Esophagus muscularis mucosa (tissue), 4 donors: ENCODE measurements at regions not wholly inside any gene's neighbourhood (a gene's known extent, or its start where the extent isn't known, plus 50 kb on each side); places are given as distances from the start of the nearest gene placed in this dataset.
"Not testable (repeated sequence)": the region's sequence is repeated elsewhere in the genome, so short reads cannot be mapped to it uniquely, and the experiment has no call there.

Source experiments
- DNase-seq: peaks from one replicate; pipeline ENCODE4 v3.0.0-alpha.2; 2017; ENCODE audit errors: extremely low spot score
- H3K27ac ChIP-seq, 4 donors: fragments of 200-600 bp; sonication (generic); replicated peaks in 1 of 4; 1 replicate in 3 of 4; 2 replicates in 1 of 4; pipeline ENCODE4 v1.5.1; 2016 to 2019; ENCODE audit warnings: mild to moderate bottlenecking in 1 of 4
- H3K27me3 ChIP-seq, 4 donors: fragments of 200-600 bp; sonication (generic); one replicate each; pipeline versions ENCODE4 v1.5.1 to v1.6.0; 2016 to 2019
- H3K36me3 ChIP-seq, 4 donors: fragments of 200-600 bp; sonication (generic); one replicate each; pipeline ENCODE4 v1.5.1; 2016 to 2019
- H3K4me1 ChIP-seq, 4 donors: fragments of 200-600 bp; sonication (generic); one replicate each; pipeline ENCODE4 v1.5.1; 2016 to 2019
- H3K4me3 ChIP-seq, 4 donors: fragments of 200-600 bp; sonication (generic); 1 replicate in 2 of 4; 2 replicates in 2 of 4; pipeline ENCODE4 v1.5.1; 2016 to 2019; ENCODE audit warnings: mild to moderate bottlenecking in 4 of 4, moderate library complexity in 1 of 4
- H3K9me3 ChIP-seq, 4 donors: fragments of 200-600 bp; sonication (generic); 1 replicate in 3 of 4; 2 replicates in 1 of 4; pipeline ENCODE4 v1.5.1; 2016 to 2019
- EP300 ChIP-seq: sonication (generic); formaldehyde crosslinking; IDR thresholded peaks from one replicate; pipeline ENCODE4 v1.6.1; 2017; ENCODE audit warnings: antibody characterized with exemption
- POLR2A ChIP-seq: fragments of 450-650 bp; IDR thresholded peaks from one replicate; pipeline ENCODE4 v1.6.1; 2017; ENCODE audit warnings: antibody characterized with exemption, moderate library complexity, mild to moderate bottlenecking, low read depth
- POLR2AphosphoS5 ChIP-seq, 2 donors: sonication (generic); formaldehyde crosslinking; IDR thresholded peaks; one replicate each; pipeline ENCODE4 v1.6.1; 2017; ENCODE audit warnings: antibody characterized with exemption in 2 of 2
- WGBS: methylation state at CpG from one replicate; pipeline ENCODE4 v1.1.5; 2018; 5-methylcytosine and 5-hydroxymethylcytosine counted together
- intact Hi-C: fragments of 100-400 bp; cut with DNase I; formaldehyde crosslinking; loops from one replicate; pipeline ENCODE4 v1.15.1; 2023
- TF ChIP-seq, protein P1 (sequence below), 3 experiments: fragments of 200-600 bp in 2 of 3; fragments of 450-650 bp in 1 of 3; sonication (generic) in 2 of 3; IDR thresholded peaks; one replicate each; pipeline ENCODE4 v1.5.1; 2017 to 2019; ENCODE audit warnings: antibody characterized with exemption in 3 of 3, mild to moderate bottlenecking in 2 of 3, moderate library complexity in 1 of 3

DNA sequence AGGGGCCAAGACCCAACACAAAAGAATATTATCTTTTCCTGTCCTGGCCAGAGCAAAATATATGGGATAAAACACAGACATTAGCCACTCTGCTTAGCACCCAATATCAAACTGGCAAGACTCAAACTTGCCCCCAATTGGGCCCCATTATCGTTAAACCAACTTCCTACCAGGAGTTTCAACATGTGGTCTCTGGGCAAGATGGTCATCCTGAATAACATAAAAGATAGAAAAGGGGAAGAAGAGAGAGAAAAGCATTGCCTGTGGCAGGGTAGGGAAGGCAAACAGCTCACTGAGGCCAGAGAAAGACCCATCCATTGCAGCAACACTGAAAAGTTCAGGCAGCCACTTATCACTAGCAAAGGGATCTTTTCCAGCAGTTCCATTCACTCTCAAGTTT lies 502.1 kb downstream of the KIF2B start:
- intact Hi-C loops, result no loop called here
- Histone ChIP-seq H3K27ac (no peak overlapping the region), H3K4me3 (no peak overlapping the region), H3K27me3 (no peaks in the 10 kb centered on the region), H3K4me1 (no peaks in the 10 kb centered on the region), H3K9me3 (peaks cover 0 to 6% (median 0%) of the 10 kb centered on the region in 4 donors), H3K36me3 (no peaks in the 10 kb centered on the region)
- WGBS, result 78% methylated on average over 1 of the region's 1 CpG
- no peak for DNase-seq
- TF ChIP-seq, protein P1, sequence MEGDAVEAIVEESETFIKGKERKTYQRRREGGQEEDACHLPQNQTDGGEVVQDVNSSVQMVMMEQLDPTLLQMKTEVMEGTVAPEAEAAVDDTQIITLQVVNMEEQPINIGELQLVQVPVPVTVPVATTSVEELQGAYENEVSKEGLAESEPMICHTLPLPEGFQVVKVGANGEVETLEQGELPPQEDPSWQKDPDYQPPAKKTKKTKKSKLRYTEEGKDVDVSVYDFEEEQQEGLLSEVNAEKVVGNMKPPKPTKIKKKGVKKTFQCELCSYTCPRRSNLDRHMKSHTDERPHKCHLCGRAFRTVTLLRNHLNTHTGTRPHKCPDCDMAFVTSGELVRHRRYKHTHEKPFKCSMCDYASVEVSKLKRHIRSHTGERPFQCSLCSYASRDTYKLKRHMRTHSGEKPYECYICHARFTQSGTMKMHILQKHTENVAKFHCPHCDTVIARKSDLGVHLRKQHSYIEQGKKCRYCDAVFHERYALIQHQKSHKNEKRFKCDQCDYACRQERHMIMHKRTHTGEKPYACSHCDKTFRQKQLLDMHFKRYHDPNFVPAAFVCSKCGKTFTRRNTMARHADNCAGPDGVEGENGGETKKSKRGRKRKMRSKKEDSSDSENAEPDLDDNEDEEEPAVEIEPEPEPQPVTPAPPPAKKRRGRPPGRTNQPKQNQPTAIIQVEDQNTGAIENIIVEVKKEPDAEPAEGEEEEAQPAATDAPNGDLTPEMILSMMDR (IDR thresholded peaks at IDR 0.05), result no peak
- TF ChIP-seq POLR2AphosphoS5 (IDR thresholded peaks at IDR 0.05) (no peak), POLR2A (no peak), EP300 (no peak)

DNA sequence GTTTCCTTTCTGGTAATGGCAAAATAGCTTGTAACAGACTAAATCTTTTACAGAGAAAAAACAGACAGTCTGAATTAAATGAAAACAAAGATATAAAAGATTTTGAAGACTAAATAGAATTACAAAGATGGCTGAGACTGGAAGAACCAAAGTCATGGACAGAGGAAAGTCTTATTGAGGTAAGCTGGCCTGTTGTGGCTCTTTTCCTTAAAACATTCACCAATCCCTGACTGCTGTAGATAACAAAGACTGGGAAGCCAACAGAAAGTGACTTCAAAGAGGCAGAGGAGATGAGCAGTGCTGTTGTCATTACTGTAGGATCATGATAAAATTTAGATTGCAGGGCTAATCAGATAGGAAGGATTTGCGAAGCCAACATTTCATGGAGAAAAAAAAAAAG lies 517.0 kb downstream of the KIF2B start:
- Histone ChIP-seq H3K4me3 (no peak overlapping the region), H3K36me3 (no peaks in the 10 kb centered on the region), H3K27ac (no peak overlapping the region), H3K27me3 (no peaks in the 10 kb centered on the region), H3K9me3 (no peaks in the 10 kb centered on the region), H3K4me1 (no peaks in the 10 kb centered on the region)
- TF ChIP-seq POLR2AphosphoS5 (IDR thresholded peaks at IDR 0.05), result no peak
- TF ChIP-seq, protein P1 (IDR thresholded peaks at IDR 0.05), result no peak
- TF ChIP-seq EP300, result no peak
- no peak for TF ChIP-seq POLR2A
- 85% methylated on average over 1 of the region's 1 CpG for WGBS
- intact Hi-C loops, result no loop called here
- DNase-seq, result no peak

DNA sequence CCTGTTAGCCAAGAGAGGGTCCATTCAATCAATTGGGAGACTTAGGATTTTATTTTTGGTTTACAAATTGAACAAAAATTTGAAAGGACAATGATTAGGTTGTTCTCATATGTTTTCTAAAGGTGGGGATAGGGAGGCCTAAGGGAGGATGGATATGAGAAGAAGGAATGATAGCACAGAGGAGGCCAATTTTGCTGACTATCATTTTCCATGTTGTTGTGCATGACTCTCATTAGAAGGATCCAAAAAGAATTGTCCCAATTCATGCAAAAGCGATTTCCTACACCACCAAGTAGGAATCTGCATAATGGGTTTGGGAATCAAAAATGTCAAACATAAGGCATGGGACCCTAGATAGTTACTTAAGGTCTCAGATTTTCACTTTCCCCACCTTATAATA lies 524.8 kb downstream of the KIF2B start:
- H3K9me3 ChIP-seq, result no peaks in the 10 kb centered on the region
- no peak overlapping the region for H3K27ac ChIP-seq
- no peak for DNase-seq
- intact Hi-C loops, result no loop called here
- no peaks in the 10 kb centered on the region for H3K36me3 ChIP-seq
- H3K27me3 ChIP-seq, result no peaks in the 10 kb centered on the region
- TF ChIP-seq, protein P1 (IDR thresholded peaks at IDR 0.05), result no peak
- TF ChIP-seq POLR2A, result no peak
- TF ChIP-seq POLR2AphosphoS5 (IDR thresholded peaks at IDR 0.05), result no peak
- no peak for TF ChIP-seq EP300
- no peaks in the 10 kb centered on the region for H3K4me1 ChIP-seq
- WGBS, result 93% methylated on average over 1 of the region's 1 CpG
- no peak overlapping the region for H3K4me3 ChIP-seq

DNA sequence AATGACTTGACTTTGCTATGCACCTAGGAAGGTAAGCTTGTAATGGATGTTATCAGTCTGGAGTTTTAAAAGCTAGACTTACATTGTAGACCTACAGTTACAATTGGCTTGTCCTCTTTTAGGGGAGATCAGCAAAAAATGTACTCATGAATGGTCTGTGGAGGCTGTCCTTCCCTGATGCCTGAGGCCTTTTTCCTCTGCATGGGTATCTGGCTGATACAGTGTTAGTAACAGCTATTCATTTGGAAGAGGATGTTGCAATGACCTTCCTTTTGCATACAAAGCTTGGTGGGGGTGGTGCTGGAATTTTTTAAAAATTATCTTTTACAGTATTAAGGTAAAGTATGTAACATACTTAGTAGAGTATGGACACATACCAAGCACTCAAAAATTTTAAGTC lies 525.5 kb downstream of the KIF2B start:
- Histone ChIP-seq H3K27ac (no peak overlapping the region), H3K4me1 (no peaks in the 10 kb centered on the region), H3K36me3 (no peaks in the 10 kb centered on the region), H3K9me3 (no peaks in the 10 kb centered on the region), H3K4me3 (no peak overlapping the region), H3K27me3 (no peaks in the 10 kb centered on the region)
- no peak for DNase-seq
- intact Hi-C loops, result no loop called here
- TF ChIP-seq POLR2AphosphoS5 (IDR thresholded peaks at IDR 0.05) (no peak), EP300 (no peak)

DNA sequence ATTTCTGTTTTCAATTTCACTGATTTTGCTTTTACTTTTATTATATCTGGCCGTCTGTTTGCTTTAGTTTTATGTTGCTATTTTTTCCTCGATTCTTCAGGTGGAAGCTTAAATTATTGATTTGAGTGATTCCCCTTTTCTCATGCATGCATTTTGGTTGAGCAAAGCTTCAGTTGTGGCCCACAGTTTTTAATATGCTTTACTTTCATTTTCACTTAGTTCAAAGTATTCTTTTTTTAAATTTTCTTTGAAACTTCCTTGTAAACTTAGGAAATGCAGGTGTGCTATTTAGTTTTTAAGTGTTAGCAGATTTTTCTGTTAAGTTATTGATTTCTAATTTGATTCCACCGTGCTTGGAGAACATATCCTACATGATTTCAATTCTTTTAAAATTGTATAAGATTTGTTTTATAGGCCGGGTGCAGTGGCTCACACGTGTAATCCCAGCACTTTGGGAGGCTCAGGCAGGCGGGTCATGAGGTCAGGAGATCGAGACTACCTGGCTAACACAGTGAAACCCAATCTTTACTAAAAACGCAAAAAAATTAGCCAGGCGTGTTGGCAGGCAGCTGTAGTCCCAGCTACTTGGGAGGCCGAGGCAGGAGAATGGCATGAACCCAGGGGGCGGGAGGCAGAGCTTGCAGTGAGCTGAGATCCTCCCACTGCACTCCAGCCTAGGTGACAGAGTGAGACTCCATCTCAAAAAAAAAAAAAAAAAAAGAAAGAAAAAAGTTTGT lies 531.2 kb downstream of the KIF2B start:
- Histone ChIP-seq H3K27me3 (no peaks in the 10 kb centered on the region), H3K27ac (no peak overlapping the region), H3K4me1 (no peaks in the 10 kb centered on the region), H3K36me3 (no peaks in the 10 kb centered on the region), H3K9me3 (no peaks in the 10 kb centered on the region), H3K4me3 (no peak overlapping the region)
- WGBS, result 81% methylated on average over 11 of the region's 11 CpGs
- intact Hi-C loops, result no loop called here
- DNase-seq, result no peak
- TF ChIP-seq, protein P1 (IDR thresholded peaks at IDR 0.05), result no peak
- TF ChIP-seq EP300, result no peak
- TF ChIP-seq POLR2AphosphoS5 (IDR thresholded peaks at IDR 0.05), result no peak
- no peak for TF ChIP-seq POLR2A

DNA sequence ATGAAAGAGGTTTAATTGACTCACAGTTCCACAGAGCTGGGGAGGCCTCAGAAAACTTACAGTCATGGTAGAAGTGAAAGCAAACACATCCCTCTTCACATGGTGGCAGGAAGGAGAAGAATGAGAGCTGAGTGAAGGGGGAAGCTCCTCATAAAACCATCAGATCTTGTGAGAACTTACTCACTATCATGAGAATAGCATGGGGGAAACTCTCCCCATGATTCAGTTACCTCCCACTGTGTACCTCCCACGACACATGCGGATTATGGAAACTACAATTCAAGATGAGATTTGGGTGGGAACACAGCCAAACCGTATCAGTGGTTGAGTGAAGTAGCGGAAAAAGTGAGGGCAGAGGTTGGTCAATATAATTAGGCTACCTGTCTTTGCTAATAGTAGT lies 538.3 kb downstream of the KIF2B start:
- H3K9me3 ChIP-seq, intact Hi-C loops, H3K27me3 ChIP-seq, H3K4me3 ChIP-seq, H3K4me1 ChIP-seq, H3K36me3 ChIP-seq, DNase-seq, H3K27ac ChIP-seq: not testable (repeated sequence)
- WGBS, result 68% methylated on average over 4 of the region's 4 CpGs
